ENCODE measurements at regions not wholly inside any gene's neighbourhood (a gene's known extent, or its start where the extent isn't known, plus 50 kb on each side); places are given as distances from the start of the nearest gene placed in this dataset.

DNA sequence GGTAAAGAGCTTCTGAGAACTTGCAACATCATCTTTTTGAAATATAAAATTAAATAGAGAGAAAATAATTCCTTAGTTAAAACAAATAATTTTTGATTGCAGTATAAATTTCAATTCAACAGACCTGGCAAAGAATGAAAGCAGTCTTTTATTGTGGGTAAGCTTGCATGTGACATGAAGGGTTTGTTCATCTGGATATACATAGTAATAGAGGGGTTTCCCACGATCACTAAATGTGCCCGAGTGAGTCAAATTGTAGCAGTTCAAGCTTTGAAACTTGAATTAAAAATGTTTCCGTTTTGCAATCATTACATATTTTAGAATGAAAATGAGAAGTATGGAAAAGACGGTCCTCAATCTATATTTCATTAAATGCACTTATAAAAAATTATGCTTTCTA lies 658.4 kb upstream of the MBL2 start:
- intact Hi-C loops (cut with micrococcal nuclease): no loop called here
- CTCF ChIA-PET: no interaction called here
- no peak for ATAC-seq

DNA sequence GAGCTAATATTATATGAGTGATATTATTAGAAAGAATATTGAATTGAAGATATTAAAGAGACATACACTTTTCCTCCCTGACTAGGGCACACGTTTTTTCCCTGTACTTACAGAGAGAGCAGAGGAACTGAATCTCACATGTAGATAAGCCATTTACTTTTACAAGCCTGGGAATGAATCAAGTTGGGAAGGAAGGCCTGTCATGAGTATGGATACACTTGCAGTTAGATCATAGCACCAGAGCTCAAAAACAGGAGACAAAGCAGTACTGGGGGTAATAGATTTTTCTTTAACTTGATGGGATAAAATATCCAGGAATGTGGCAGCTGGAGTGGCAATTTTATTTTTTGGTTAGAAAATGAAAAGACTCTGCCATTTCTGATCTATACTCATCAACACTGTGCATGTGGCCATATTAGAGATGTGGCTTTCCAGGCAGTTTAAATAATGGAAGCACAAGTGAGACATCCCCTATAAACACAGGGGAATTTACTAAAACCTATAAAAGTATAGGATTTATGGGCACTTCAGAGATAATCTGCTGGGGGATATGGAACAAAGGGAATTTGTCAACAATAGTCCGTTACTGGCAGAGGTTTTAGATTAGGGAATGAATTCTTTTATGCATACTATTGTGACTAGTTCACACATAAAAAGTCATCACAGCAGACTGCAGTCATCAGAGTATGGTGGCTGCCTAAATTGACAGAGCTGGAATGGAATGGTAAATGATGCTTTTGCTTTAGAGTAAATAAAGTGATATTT lies 657.7 kb upstream of the MBL2 start:
- no peak for DNase-seq
- ATAC-seq: no peak
- POLR2A ChIA-PET: no interaction called here
- H3K27me3 Mint-ChIP-seq: no peaks in the 10 kb centered on the region
- no peak overlapping the region for H3K27ac Mint-ChIP-seq
- H3K36me3 Mint-ChIP-seq (ENCODE audit: low read depth): no peaks in the 10 kb centered on the region
- intact Hi-C loops (cut with micrococcal nuclease): no loop called here
- peaks cover 4% of the 10 kb centered on the region for H3K9me3 Mint-ChIP-seq
- CTCF ChIA-PET: no interaction called here
- H3K4me1 Mint-ChIP-seq (ENCODE audit: low read depth): no peaks in the 10 kb centered on the region
- no peak for TF ChIP-seq CTCF (IDR thresholded peaks at IDR 0.05)
- H3K4me3 Mint-ChIP-seq: no peak overlapping the region

More for the DNA sequence above, 658.4 kb upstream of the MBL2 start:
- Mint-ChIP-seq H3K4me1 (ENCODE audit: low read depth) (no peaks in the 10 kb centered on the region), H3K9me3 (peaks cover 6% of the 10 kb centered on the region), H3K27ac (no peak overlapping the region), H3K36me3 (ENCODE audit: low read depth) (no peaks in the 10 kb centered on the region), H3K4me3 (no peak overlapping the region), H3K27me3 (no peaks in the 10 kb centered on the region)
- no peak for DNase-seq
- POLR2A ChIA-PET: no interaction called here
- no peak for TF ChIP-seq CTCF (IDR thresholded peaks at IDR 0.05)

DNA sequence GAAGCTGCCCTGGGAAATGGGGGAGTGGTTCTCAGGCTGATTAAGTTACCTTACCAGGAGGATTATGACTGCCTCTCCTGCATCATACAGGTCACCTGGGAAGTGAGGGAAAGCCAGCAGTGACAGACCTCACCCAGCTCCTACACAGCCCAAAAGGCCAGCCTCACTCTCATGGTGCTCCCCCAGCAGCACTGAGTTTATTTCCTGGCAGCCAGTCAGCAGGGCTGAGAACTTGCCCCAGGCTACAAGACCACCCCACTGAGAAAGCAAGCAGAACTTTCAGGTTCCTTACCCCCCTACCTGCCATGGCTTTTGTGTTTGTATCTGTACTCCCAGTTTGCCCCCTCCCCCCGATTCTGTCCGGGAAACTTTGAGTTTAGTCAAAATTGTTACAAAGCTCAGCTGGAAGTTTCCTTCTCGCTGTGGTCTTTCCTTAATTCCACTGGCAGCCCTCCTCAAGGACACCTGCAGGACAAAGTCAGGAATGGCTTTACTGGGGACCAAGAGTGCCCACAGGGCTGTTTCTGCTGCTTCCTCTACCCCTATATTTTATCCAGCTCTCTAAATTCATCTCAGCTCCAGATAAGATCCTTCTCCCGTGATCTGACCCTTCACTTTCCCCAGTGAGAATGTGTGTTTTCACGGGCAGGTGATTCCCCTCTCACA lies 649.8 kb upstream of the MBL2 start:
- H3K4me1 Mint-ChIP-seq (ENCODE audit: low read depth): no peaks in the 10 kb centered on the region
- CTCF ChIA-PET: no interaction called here
- TF ChIP-seq CTCF (IDR thresholded peaks at IDR 0.05): no peak

GRCh38 chr10:53412651-53413050 lies 640.1 kb upstream of the MBL2 start:
- no peak for TF ChIP-seq CTCF (IDR thresholded peaks at IDR 0.05)
- H3K27ac Mint-ChIP-seq: no peak overlapping the region
- CTCF ChIA-PET: interaction anchor here (0.8 kb wide), 1 partner anchor 9 kb away, joined by 3 read pairs; no protein-coding TSS in a partner anchor

More for the DNA sequence above, 649.8 kb upstream of the MBL2 start:
- Mint-ChIP-seq H3K9me3 (peaks cover 5% of the 10 kb centered on the region), H3K36me3 (ENCODE audit: low read depth) (no peaks in the 10 kb centered on the region), H3K4me3 (no peak overlapping the region), H3K27me3 (no peaks in the 10 kb centered on the region), H3K27ac (no peak overlapping the region)
- ATAC-seq (no peak), DNase-seq (no peak)
- intact Hi-C loops (cut with micrococcal nuclease): no loop called here
- POLR2A ChIA-PET: no interaction called here

GRCh38 chr10:53406532-53406931 lies 633.9 kb upstream of the MBL2 start:
- POLR2A ChIA-PET: no interaction called here
- ATAC-seq: no peak
- Mint-ChIP-seq H3K27me3 (no peaks in the 10 kb centered on the region), H3K9me3 (peaks cover 5% of the 10 kb centered on the region), H3K36me3 (ENCODE audit: low read depth) (no peaks in the 10 kb centered on the region), H3K4me1 (ENCODE audit: low read depth) (no peaks in the 10 kb centered on the region), H3K4me3 (no peak overlapping the region), H3K27ac (no peak overlapping the region)
- intact Hi-C loops (cut with micrococcal nuclease): no loop called here
- TF ChIP-seq CTCF (IDR thresholded peaks at IDR 0.05): no peak
- CTCF ChIA-PET: no interaction called here
- no peak for DNase-seq

More at GRCh38 chr10:53412651-53413050, 640.1 kb upstream of the MBL2 start:
- no peaks in the 10 kb centered on the region for H3K36me3 Mint-ChIP-seq (ENCODE audit: low read depth)
- DNase-seq: no peak
- no peaks in the 10 kb centered on the region for H3K27me3 Mint-ChIP-seq
- H3K4me1 Mint-ChIP-seq (ENCODE audit: low read depth): no peaks in the 10 kb centered on the region
- no peak for ATAC-seq
- intact Hi-C loops (cut with micrococcal nuclease): no loop called here
- peaks cover 10% of the 10 kb centered on the region for H3K9me3 Mint-ChIP-seq
- H3K4me3 Mint-ChIP-seq: no peak overlapping the region
- POLR2A ChIA-PET: no interaction called here
